ENCODE measurements at regions not wholly inside any gene's neighbourhood (a gene's known extent, or its start where the extent isn't known, plus 50 kb on each side); places are given as distances from the start of the nearest gene placed in this dataset.

GRCh38 chr9:3696368-3696767 is 170.6 kb upstream of the RFX3 start:
- ATAC-seq: no peak
- no peaks in the 10 kb centered on the region for H3K36me3 ChIP-seq
- H3K4me3 ChIP-seq: no peak overlapping the region
- H3K27me3 ChIP-seq: no peaks in the 10 kb centered on the region
- TF ChIP-seq CTCF (IDR thresholded peaks at IDR 0.05 in 4 of 5, conservative IDR thresholded peaks at IDR 0.05 in 1 of 5) (no peak), POLR2A (IDR thresholded peaks at IDR 0.05) (no peak)
- in situ Hi-C loops (cut with MboI; ENCODE audit: low sequenced_read_pairs in 4 of 4) (no loop called here), intact Hi-C loops (cut with DNase I; ENCODE audit: low total_unique reads) (no loop called here)
- no peaks in the 10 kb centered on the region for H3K9me3 ChIP-seq
- DNase-seq: no peak
- H3K4me1 ChIP-seq: no peaks in the 10 kb centered on the region
- no peak overlapping the region for H3K27ac ChIP-seq

GRCh38 chr9:3692606-3693005 is 166.8 kb upstream of the RFX3 start:
- no peak for TF ChIP-seq CTCF (IDR thresholded peaks at IDR 0.05 in 4 of 5, conservative IDR thresholded peaks at IDR 0.05 in 1 of 5)
- no peak for TF ChIP-seq POLR2A (IDR thresholded peaks at IDR 0.05)
- DNase-seq (no peak), ATAC-seq (no peak)
- no peak overlapping the region for H3K4me3 ChIP-seq
- no peak overlapping the region for H3K27ac ChIP-seq
- no peaks in the 10 kb centered on the region for H3K36me3 ChIP-seq
- H3K4me1 ChIP-seq: no peaks in the 10 kb centered on the region
- intact Hi-C loops (cut with DNase I; ENCODE audit: low total_unique reads) (no loop called here), in situ Hi-C loops (cut with MboI; ENCODE audit: low sequenced_read_pairs in 4 of 4) (no loop called here)
- H3K27me3 ChIP-seq: no peaks in the 10 kb centered on the region
- H3K9me3 ChIP-seq: no peaks in the 10 kb centered on the region

DNA sequence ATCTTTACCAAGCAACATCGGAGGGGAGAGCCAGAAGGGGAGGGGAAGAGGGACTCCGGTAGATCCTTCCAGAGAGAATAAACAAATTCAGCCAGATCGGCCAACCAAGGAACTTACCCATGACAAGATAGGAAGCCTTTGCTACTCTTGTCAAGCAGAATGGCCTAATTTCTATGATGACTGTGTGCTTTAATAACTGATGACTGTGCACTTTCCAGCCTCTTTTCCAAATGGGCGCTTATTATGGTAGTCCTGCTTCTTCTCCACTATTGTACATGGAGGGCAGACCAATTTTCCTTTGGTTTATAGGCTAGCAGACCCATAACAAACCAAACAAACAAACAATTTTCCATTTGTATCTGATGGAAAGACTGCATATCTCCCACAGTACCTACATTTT is 163.8 kb upstream of the RFX3 start:
- Histone ChIP-seq H3K9me3 (no peaks in the 10 kb centered on the region), H3K36me3 (no peaks in the 10 kb centered on the region), H3K27me3 (no peaks in the 10 kb centered on the region), H3K4me3 (no peak overlapping the region), H3K27ac (no peak overlapping the region), H3K4me1 (no peaks in the 10 kb centered on the region)
- ATAC-seq (no peak), DNase-seq (no peak)
- intact Hi-C loops (cut with DNase I; ENCODE audit: low total_unique reads): no loop called here
- in situ Hi-C loops (cut with MboI; ENCODE audit: low sequenced_read_pairs in 4 of 4): no loop called here
- TF ChIP-seq POLR2A (IDR thresholded peaks at IDR 0.05) (no peak), CTCF (IDR thresholded peaks at IDR 0.05 in 4 of 5, conservative IDR thresholded peaks at IDR 0.05 in 1 of 5) (no peak)

- Histone ChIP-seq H3K27ac (no peak overlapping the region), H3K9me3 (no peaks in the 10 kb centered on the region), H3K4me3 (no peak overlapping the region), H3K36me3 (no peaks in the 10 kb centered on the region), H3K27me3 (no peaks in the 10 kb centered on the region), H3K4me1 (no peaks in the 10 kb centered on the region)
- intact Hi-C loops (cut with DNase I; ENCODE audit: low total_unique reads) (no loop called here), in situ Hi-C loops (cut with MboI; ENCODE audit: low sequenced_read_pairs in 4 of 4) (no loop called here)
- no peak for DNase-seq
- ATAC-seq: no peak
- TF ChIP-seq CTCF (IDR thresholded peaks at IDR 0.05 in 4 of 5, conservative IDR thresholded peaks at IDR 0.05 in 1 of 5) (no peak), POLR2A (IDR thresholded peaks at IDR 0.05) (no peak)
Observed at GRCh38 chr9:3687145-3687544, 161.3 kb upstream of the RFX3 start.

DNA sequence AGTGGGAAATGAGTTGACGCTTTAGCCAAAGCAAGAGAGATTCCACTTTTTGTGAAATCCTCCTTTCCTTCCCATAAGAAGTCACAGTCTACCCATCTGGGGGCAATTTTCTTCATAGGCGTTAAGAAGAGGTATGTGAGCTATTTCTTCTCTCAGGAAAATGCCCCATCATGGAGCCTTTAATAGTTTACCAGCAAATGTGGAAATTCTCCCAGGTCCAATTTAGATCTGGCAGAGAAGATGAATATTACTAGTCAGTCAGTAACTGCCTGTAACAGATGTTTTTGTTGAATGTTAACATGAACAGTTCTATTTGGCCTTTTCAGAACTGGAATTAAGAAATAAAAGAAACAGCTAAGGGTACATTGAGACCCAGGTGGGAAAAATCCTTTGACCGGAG is 156.4 kb upstream of the RFX3 start:
- Histone ChIP-seq H3K4me1 (no peaks in the 10 kb centered on the region), H3K9me3 (no peaks in the 10 kb centered on the region), H3K27ac (no peak overlapping the region), H3K27me3 (no peaks in the 10 kb centered on the region), H3K4me3 (no peak overlapping the region), H3K36me3 (no peaks in the 10 kb centered on the region)
- ATAC-seq: no peak
- in situ Hi-C loops (cut with MboI; ENCODE audit: low sequenced_read_pairs in 4 of 4): no loop called here
- TF ChIP-seq CTCF (IDR thresholded peaks at IDR 0.05 in 4 of 5, conservative IDR thresholded peaks at IDR 0.05 in 1 of 5) (no peak), POLR2A (IDR thresholded peaks at IDR 0.05) (no peak)
- no peak for DNase-seq
- intact Hi-C loops (cut with DNase I; ENCODE audit: low total_unique reads): no loop called here

Data from gastrocnemius medialis (tissue), 4 donors.